GM21825 (cell line): ENCODE measurements at regions not wholly inside any gene's neighbourhood (a gene's known extent, or its start where the extent isn't known, plus 50 kb on each side); places are given as distances from the start of the nearest gene placed in this dataset.
"Not testable (repeated sequence)": the region's sequence is repeated elsewhere in the genome, so short reads cannot be mapped to it uniquely, and the experiment has no call there.

Source experiments
- ATAC-seq: cut with Tn5 transposase; IDR thresholded peaks from one replicate; pipeline ENCODE4 v1.9.1; 2021; ENCODE audit warnings: mild to moderate bottlenecking, moderate library complexity; ENCODE audit not compliant: unreplicated experiment

GRCh38 chr6:145540741-145541140, 194.6 kb downstream of the EPM2A start:
- no peak for ATAC-seq

GRCh38 chr6:145544041-145544440, 191.3 kb downstream of the EPM2A start:
- no peak for ATAC-seq

- no peak for ATAC-seq
These were observed 190.8 kb downstream of the EPM2A start for GRCh38 chr6:145544514-145544913.

GRCh38 chr6:145546265-145546664, 189.1 kb downstream of the EPM2A start:
- no peak for ATAC-seq

- ATAC-seq, result no peak
These were observed 187.6 kb downstream of the EPM2A start for GRCh38 chr6:145547594-145548335.

GRCh38 chr6:145548933-145549648, 186.2 kb downstream of the EPM2A start:
- ATAC-seq, result no peak

- ATAC-seq, result no peak
These were observed 184.2 kb downstream of the EPM2A start for GRCh38 chr6:145551164-145551563.

- no peak for ATAC-seq
These were observed 180.2 kb downstream of the EPM2A start for GRCh38 chr6:145555084-145555483.

GRCh38 chr6:145557474-145557873, 177.8 kb downstream of the EPM2A start:
- no peak for ATAC-seq

GRCh38 chr6:145559836-145560235, 175.5 kb downstream of the EPM2A start:
- ATAC-seq, result no peak

- ATAC-seq, result no peak
These were observed 173.9 kb downstream of the EPM2A start for GRCh38 chr6:145561095-145562072.

GRCh38 chr6:145562771-145563615, 172.3 kb downstream of the EPM2A start:
- ATAC-seq, result no peak

- ATAC-seq, result no peak
These were observed 170.8 kb downstream of the EPM2A start for GRCh38 chr6:145564553-145564952.

- ATAC-seq, result no peak
These were observed 167.6 kb downstream of the EPM2A start for GRCh38 chr6:145567684-145568252.

- ATAC-seq, result no peak
These were observed 166.2 kb downstream of the EPM2A start for GRCh38 chr6:145569140-145569539.

- ATAC-seq, result not testable (repeated sequence)
These were observed 165.0 kb downstream of the EPM2A start for GRCh38 chr6:145570336-145570735.

GRCh38 chr6:145574269-145574668, 161.1 kb downstream of the EPM2A start:
- ATAC-seq, result not testable (repeated sequence)
